Keratinocyte (primary cell): ENCODE measurements at regions not wholly inside any gene's neighbourhood (a gene's known extent, or its start where the extent isn't known, plus 50 kb on each side); places are given as distances from the start of the nearest gene placed in this dataset.

ENCODE experiments used
- DNase-seq: peaks from one replicate; pipeline ENCODE4 v3.0.0-alpha.2; 2011; ENCODE audit warnings: low read depth, missing footprints, low spot score
- FAIRE-seq: peaks from 2 replicates; lab custom pipeline; 2011; peaks lifted over from hg19 to GRCh38; lab: Jason Lieb, UNC
- H2AFZ ChIP-seq: 2 replicates; pipeline ENCODE4 v1.6.0; 2012; ENCODE audit warnings: low read length, control low read depth, inconsistent platforms; ENCODE audit not compliant: control insufficient read depth
- H3K27ac ChIP-seq: 2 replicates; pipeline ENCODE4 v1.5.1; 2011; ENCODE audit warnings: low read length; ENCODE audit not compliant: control insufficient read depth, insufficient read depth
- H3K27me3 ChIP-seq: 3 replicates; pipeline ENCODE4 v1.6.0; 2011; ENCODE audit warnings: low read length; ENCODE audit not compliant: control insufficient read depth, insufficient read depth; ENCODE audit errors: extremely low read depth
- H3K36me3 ChIP-seq, 2 experiments: 2 replicates in 1 of 2; 3 replicates in 1 of 2; pipeline ENCODE4 v1.5.1; 2011; ENCODE audit warnings: low read length in 2 of 2, mild to moderate bottlenecking in 1 of 2; ENCODE audit not compliant: control insufficient read depth in 2 of 2, insufficient read depth in 2 of 2; ENCODE audit errors: extremely low read depth in 1 of 2
- H3K4me1 ChIP-seq: 3 replicates; pipeline ENCODE4 v1.5.1; 2011; ENCODE audit warnings: low read length; ENCODE audit not compliant: control insufficient read depth, insufficient read depth; ENCODE audit errors: extremely low read depth
- H3K4me2 ChIP-seq: 3 replicates; pipeline ENCODE4 v1.6.0; 2011; ENCODE audit warnings: low read depth, low read length; ENCODE audit not compliant: control insufficient read depth, insufficient read depth; ENCODE audit errors: extremely low read depth
- H3K4me3 ChIP-seq, 3 experiments: fragments of 200-600 bp in 1 of 3; sonication (generic) in 1 of 3; 2 replicates in 2 of 3; 3 replicates in 1 of 3; pipeline ENCODE4 v1.5.1; 2011 to 2016; ENCODE audit warnings: low read length in 3 of 3, mild to moderate bottlenecking in 3 of 3, control low read depth in 2 of 3, inconsistent platforms in 1 of 3, low read depth in 1 of 3, mixed read lengths in 1 of 3, mixed run types in 1 of 3, moderate library complexity in 1 of 3; ENCODE audit not compliant: control insufficient read depth in 2 of 3, insufficient read depth in 2 of 3; ENCODE audit errors: extremely low read depth in 1 of 3
- H3K79me2 ChIP-seq: 2 replicates; pipeline ENCODE4 v1.6.0; 2012; ENCODE audit warnings: low read length; ENCODE audit not compliant: control insufficient read depth, insufficient read depth
- H3K9ac ChIP-seq: 3 replicates; pipeline ENCODE4 v1.6.0; 2011; ENCODE audit warnings: low read length; ENCODE audit not compliant: control insufficient read depth, insufficient read depth; ENCODE audit errors: extremely low read depth
- H3K9me1 ChIP-seq: 3 replicates; pipeline ENCODE4 v1.6.0; 2011; ENCODE audit warnings: low read length; ENCODE audit not compliant: control insufficient read depth, insufficient read depth; ENCODE audit errors: extremely low read depth
- H3K9me3 ChIP-seq: 2 replicates; pipeline ENCODE4 v1.5.1; 2012; ENCODE audit warnings: low read depth, low read length; ENCODE audit not compliant: control insufficient read depth
- H4K20me1 ChIP-seq: 3 replicates; pipeline ENCODE4 v1.6.0; 2011; ENCODE audit warnings: low read length; ENCODE audit not compliant: control insufficient read depth, insufficient read depth; ENCODE audit errors: extremely low read depth
- EZH2 ChIP-seq: IDR thresholded peaks from one replicate; pipeline ENCODE4 v1.6.1; 2012; ENCODE audit warnings: inconsistent platforms, mild to moderate bottlenecking, low read length, moderate library complexity
- dilution Hi-C: fragments of 300-500 bp; cut with MboI; formaldehyde crosslinking; loops from one replicate; pipeline ENCODE4 v1.7.0; 2020; ENCODE audit warnings: low sequenced_read_pairs; ENCODE audit not compliant: extremely low pct_ligation_motif_present
- TF ChIP-seq, protein P1 (sequence below), 3 experiments: IDR thresholded peaks in 1 of 3; conservative IDR thresholded peaks in 1 of 3; optimal IDR thresholded peaks in 1 of 3; 2 replicates in 2 of 3; 3 replicates in 1 of 3; pipeline versions ENCODE3 to v1.5.1; 2011; ENCODE audit warnings: low read length in 3 of 3, mild to moderate bottlenecking in 3 of 3, moderate library complexity in 2 of 3, control low read depth in 1 of 3, inconsistent platforms in 1 of 3; ENCODE audit not compliant: insufficient read depth in 2 of 3; ENCODE audit errors: extremely low read depth in 1 of 3

- Histone ChIP-seq H4K20me1 (no peaks in the 10 kb centered on the region), H3K79me2 (no peaks in the 10 kb centered on the region), H3K27me3 (no peaks in the 10 kb centered on the region), H2AFZ (no peak overlapping the region), H3K27ac (no peak overlapping the region), H3K36me3 (no peaks in the 10 kb centered on the region), H3K4me1 (no peaks in the 10 kb centered on the region), H3K9me1 (no peaks in the 10 kb centered on the region), H3K9me3 (no peaks in the 10 kb centered on the region), H3K9ac (no peak overlapping the region), H3K4me2 (no peak overlapping the region), H3K4me3 (no peak overlapping the region)
- DNase-seq (no peak), FAIRE-seq (no peak)
- TF ChIP-seq, protein P1, sequence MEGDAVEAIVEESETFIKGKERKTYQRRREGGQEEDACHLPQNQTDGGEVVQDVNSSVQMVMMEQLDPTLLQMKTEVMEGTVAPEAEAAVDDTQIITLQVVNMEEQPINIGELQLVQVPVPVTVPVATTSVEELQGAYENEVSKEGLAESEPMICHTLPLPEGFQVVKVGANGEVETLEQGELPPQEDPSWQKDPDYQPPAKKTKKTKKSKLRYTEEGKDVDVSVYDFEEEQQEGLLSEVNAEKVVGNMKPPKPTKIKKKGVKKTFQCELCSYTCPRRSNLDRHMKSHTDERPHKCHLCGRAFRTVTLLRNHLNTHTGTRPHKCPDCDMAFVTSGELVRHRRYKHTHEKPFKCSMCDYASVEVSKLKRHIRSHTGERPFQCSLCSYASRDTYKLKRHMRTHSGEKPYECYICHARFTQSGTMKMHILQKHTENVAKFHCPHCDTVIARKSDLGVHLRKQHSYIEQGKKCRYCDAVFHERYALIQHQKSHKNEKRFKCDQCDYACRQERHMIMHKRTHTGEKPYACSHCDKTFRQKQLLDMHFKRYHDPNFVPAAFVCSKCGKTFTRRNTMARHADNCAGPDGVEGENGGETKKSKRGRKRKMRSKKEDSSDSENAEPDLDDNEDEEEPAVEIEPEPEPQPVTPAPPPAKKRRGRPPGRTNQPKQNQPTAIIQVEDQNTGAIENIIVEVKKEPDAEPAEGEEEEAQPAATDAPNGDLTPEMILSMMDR (optimal IDR thresholded peaks at IDR 0.05 in 1 of 3, IDR thresholded peaks at IDR 0.05 in 1 of 3, conservative IDR thresholded peaks at IDR 0.05 in 1 of 3; ENCODE audit: extremely low read depth in 1 of 3, insufficient read depth in 2 of 3, low read length in 3 of 3): no peak
- TF ChIP-seq EZH2: no peak
- dilution Hi-C loops: no loop called here
Observed at GRCh38 chr11:79592406-79592805, 151.6 kb upstream of the TENM4 start.

DNA sequence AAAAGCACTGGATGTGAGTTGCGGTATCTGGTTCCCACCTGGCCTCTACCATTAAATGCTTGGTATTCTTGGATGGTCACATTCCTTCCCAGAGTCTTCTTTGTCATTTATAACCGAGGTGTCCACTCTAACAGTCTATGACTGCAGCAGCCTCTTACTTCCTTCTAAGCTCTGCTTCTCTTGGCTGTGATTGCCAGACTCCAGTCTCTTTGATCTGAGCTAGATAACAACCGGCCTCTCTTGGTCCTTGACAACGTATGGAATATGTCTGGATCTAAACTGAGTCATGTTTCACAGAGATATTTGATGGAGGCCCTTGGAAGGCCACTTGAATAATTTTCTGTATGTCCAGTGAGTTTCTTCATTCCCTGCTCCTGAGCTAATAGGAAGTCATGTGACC lies 141.6 kb upstream of the TENM4 start:
- Histone ChIP-seq H3K9ac (no peak overlapping the region), H3K4me1 (no peaks in the 10 kb centered on the region), H3K9me3 (no peaks in the 10 kb centered on the region), H2AFZ (no peak overlapping the region), H3K4me3 (no peak overlapping the region), H3K27me3 (peaks cover 3% of the 10 kb centered on the region), H3K27ac (no peak overlapping the region), H4K20me1 (no peaks in the 10 kb centered on the region), H3K4me2 (no peak overlapping the region), H3K9me1 (no peaks in the 10 kb centered on the region), H3K79me2 (no peaks in the 10 kb centered on the region), H3K36me3 (no peaks in the 10 kb centered on the region)
- DNase-seq: no peak
- no peak for FAIRE-seq
- dilution Hi-C loops: no loop called here
- TF ChIP-seq, protein P1 (optimal IDR thresholded peaks at IDR 0.05 in 1 of 3, IDR thresholded peaks at IDR 0.05 in 1 of 3, conservative IDR thresholded peaks at IDR 0.05 in 1 of 3; ENCODE audit: extremely low read depth in 1 of 3, insufficient read depth in 2 of 3, low read length in 3 of 3): no peak
- TF ChIP-seq EZH2: no peak
